ENCODE measurements at regions not wholly inside any gene's neighbourhood (a gene's known extent, or its start where the extent isn't known, plus 50 kb on each side); places are given as distances from the start of the nearest gene placed in this dataset.
A peak's percentile ranks its signal among the peaks of the same experiment; 100 is the strongest.

DNA sequence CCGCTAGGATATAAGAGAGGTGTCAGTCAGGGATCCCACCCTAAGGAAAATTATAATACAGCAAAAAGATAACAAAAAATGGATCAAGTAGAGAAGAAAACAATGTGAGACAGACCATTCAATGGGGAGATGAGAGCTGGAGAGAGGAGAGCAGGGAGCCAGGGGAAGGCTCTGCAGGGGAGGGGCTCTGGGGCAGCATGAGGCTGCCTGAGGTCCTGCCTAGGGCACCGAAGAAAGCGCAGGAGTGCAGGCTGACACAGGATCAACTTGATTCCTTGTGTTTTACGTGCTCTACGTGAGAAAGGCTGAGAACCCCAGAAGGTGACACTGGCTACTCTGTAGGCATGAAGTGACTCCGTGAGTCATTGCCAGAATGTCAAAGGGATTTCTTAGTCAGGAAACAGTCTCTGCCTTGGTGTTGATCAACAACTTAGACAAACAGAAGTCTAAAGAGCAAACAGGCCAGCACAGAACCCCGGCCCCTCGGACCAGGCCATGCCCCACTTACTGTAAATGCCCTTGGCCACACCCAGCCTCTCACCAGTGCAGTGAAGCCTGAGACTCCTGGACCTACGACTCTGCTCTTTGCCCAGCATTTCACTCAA lies 290.1 kb upstream of the PRDM1 start:
- intact Hi-C loops (cut with micrococcal nuclease) = no loop called here
- Histone ChIP-seq H3K9me3 (replicated peaks) (no peaks in the 10 kb centered on the region), H3K4me1 (peaks cover 26% of the 10 kb centered on the region), H3K27me3 (ENCODE audit: low read depth) (no peaks in the 10 kb centered on the region), H3K4me3 (no peak overlapping the region), H3K36me3 (no peaks in the 10 kb centered on the region), H3K27ac (replicated peaks) (no peak overlapping the region)
- TF ChIP-seq, protein P1, sequence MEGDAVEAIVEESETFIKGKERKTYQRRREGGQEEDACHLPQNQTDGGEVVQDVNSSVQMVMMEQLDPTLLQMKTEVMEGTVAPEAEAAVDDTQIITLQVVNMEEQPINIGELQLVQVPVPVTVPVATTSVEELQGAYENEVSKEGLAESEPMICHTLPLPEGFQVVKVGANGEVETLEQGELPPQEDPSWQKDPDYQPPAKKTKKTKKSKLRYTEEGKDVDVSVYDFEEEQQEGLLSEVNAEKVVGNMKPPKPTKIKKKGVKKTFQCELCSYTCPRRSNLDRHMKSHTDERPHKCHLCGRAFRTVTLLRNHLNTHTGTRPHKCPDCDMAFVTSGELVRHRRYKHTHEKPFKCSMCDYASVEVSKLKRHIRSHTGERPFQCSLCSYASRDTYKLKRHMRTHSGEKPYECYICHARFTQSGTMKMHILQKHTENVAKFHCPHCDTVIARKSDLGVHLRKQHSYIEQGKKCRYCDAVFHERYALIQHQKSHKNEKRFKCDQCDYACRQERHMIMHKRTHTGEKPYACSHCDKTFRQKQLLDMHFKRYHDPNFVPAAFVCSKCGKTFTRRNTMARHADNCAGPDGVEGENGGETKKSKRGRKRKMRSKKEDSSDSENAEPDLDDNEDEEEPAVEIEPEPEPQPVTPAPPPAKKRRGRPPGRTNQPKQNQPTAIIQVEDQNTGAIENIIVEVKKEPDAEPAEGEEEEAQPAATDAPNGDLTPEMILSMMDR (IDR thresholded peaks at IDR 0.05; ENCODE audit: borderline replicate concordance) = no peak
- DNase-seq = no peak

DNA sequence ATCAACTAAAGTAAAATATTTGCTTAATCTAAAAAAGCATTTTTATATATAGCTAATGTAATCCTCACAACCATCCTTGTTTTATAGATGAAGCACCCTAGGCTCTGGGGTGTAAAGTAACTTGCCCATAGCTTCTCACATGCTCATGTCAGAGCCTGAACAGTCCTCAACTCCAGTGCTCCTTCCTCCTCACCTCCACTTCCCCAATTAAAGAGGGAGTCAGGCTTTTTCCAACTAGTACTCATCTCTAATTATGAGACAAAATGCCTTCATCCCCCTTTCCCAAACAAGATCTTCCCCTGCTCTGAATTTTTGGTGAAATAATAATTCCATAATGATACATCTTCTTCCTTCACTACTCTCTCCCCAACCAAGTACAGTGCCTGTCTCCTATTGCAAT lies 290.8 kb upstream of the PRDM1 start:
- Histone ChIP-seq H3K9me3 (replicated peaks) (no peaks in the 10 kb centered on the region), H3K27ac (replicated peaks) (no peak overlapping the region), H3K36me3 (no peaks in the 10 kb centered on the region), H3K4me3 (no peak overlapping the region), H3K27me3 (ENCODE audit: low read depth) (no peaks in the 10 kb centered on the region), H3K4me1 (peaks cover 26% of the 10 kb centered on the region)
- TF ChIP-seq, protein P1 (IDR thresholded peaks at IDR 0.05; ENCODE audit: borderline replicate concordance) = no peak
- DNase-seq = no peak
- intact Hi-C loops (cut with micrococcal nuclease) = no loop called here

DNA sequence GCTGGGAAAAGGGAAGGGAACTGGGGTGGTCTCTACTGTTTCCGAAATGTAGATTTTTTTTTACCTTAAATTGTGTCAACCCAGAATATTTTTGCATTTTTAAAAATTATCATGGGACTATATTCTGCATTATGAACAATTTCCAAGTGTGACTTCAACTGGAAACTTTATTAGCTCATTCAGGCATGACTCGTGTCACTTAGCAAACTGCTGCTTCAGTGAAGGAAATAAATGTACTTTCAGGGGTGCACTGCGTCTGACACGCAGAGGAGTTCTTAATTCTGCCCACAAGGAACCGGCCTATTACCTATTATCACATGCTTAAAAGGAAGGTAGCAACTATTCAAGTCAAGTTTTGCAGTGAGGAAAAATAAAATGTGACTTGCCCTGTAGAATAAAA lies 291.3 kb upstream of the PRDM1 start:
- intact Hi-C loops (cut with micrococcal nuclease) = no loop called here
- Histone ChIP-seq H3K27ac (replicated peaks) (no peak overlapping the region), H3K27me3 (ENCODE audit: low read depth) (no peaks in the 10 kb centered on the region), H3K4me3 (no peak overlapping the region), H3K9me3 (replicated peaks) (no peaks in the 10 kb centered on the region), H3K36me3 (no peaks in the 10 kb centered on the region), H3K4me1 (peaks cover 28% of the 10 kb centered on the region)
- DNase-seq = no peak
- TF ChIP-seq, protein P1 (IDR thresholded peaks at IDR 0.05; ENCODE audit: borderline replicate concordance) = no peak

DNA sequence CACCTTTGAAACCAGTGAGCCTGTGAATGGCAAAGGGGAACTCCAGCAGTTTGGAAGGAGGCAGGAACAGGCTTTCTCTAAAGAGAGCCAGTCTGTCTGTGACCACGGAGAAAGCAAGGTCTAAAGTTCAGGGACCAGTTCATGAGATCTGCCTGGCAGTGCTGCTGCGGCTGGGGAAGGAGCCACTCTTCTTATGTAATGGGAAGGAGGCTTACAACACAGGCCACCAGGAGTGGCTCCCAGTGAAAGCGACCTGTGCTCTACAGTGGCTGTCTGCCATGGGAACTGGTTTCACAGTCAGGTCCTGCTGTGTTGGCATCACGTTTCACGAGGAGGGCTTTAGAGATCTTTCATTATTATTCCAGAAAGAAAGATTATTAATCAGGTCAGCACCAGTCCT lies 291.9 kb upstream of the PRDM1 start:
- Histone ChIP-seq H3K27me3 (ENCODE audit: low read depth) (no peaks in the 10 kb centered on the region), H3K27ac (replicated peaks) (no peak overlapping the region), H3K4me1 (peaks cover 28% of the 10 kb centered on the region), H3K4me3 (no peak overlapping the region), H3K9me3 (replicated peaks) (no peaks in the 10 kb centered on the region), H3K36me3 (no peaks in the 10 kb centered on the region)
- DNase-seq = peak; percentile 40
- intact Hi-C loops (cut with micrococcal nuclease) = no loop called here
- TF ChIP-seq, protein P1 (IDR thresholded peaks at IDR 0.05; ENCODE audit: borderline replicate concordance) = no peak

DNA sequence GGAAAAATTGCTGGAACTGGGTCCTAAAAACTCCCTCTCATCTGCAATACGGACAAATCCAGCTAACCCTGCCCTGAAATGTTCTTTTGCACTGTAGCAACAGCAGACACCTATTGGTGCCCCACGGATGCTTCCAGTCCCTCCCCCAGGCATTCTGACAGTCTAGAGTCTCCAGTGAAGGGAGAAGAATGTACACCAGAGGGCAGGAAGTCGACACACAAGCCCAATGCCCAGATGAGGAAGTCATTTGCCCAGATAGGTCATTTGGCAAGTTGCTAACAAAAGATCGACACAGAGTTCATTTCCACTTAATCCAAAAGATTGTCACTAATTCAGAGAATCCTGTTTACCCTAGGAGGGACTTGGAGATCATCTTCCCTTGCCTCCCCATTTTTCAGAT lies 293.0 kb upstream of the PRDM1 start:
- Histone ChIP-seq H3K4me1 (peaks cover 17% of the 10 kb centered on the region), H3K27ac (replicated peaks) (no peak overlapping the region), H3K27me3 (ENCODE audit: low read depth) (no peaks in the 10 kb centered on the region), H3K36me3 (no peaks in the 10 kb centered on the region), H3K9me3 (replicated peaks) (no peaks in the 10 kb centered on the region), H3K4me3 (no peak overlapping the region)
- TF ChIP-seq, protein P1 (IDR thresholded peaks at IDR 0.05; ENCODE audit: borderline replicate concordance) = no peak
- no peak for DNase-seq
- intact Hi-C loops (cut with micrococcal nuclease) = no loop called here

Data from left ventricle myocardium inferior (tissue), 1 donor.